H1 (cell line): ENCODE measurements at regions not wholly inside any gene's neighbourhood (a gene's known extent, or its start where the extent isn't known, plus 50 kb on each side); places are given as distances from the start of the nearest gene placed in this dataset.

Experiments used
- BCL11A ChIP-seq, 2 experiments: IDR thresholded peaks; one replicate each; pipeline ENCODE4 v1.6.1; 2011; ENCODE audit warnings: low read depth in 2 of 2, low read length in 2 of 2, mild to moderate bottlenecking in 2 of 2
- CTCF ChIP-seq, 3 experiments: IDR thresholded peaks; 1 replicate in 2 of 3; 2 replicates in 1 of 3; pipeline versions ENCODE4 v1.5.1 to v1.6.1; 2011; ENCODE audit warnings: low read length in 3 of 3, mild to moderate bottlenecking in 3 of 3, inconsistent platforms in 2 of 3, low read depth in 1 of 3, moderate library complexity in 1 of 3; ENCODE audit not compliant: insufficient read depth in 1 of 3; ENCODE audit errors: control extremely low read depth in 1 of 3
- EP300 ChIP-seq, 2 experiments: IDR thresholded peaks; 1 replicate in 1 of 2; 2 replicates in 1 of 2; pipeline ENCODE4 v1.6.1; 2011 to 2012; ENCODE audit warnings: low read depth in 2 of 2, low read length in 2 of 2, mild to moderate bottlenecking in 2 of 2, borderline replicate concordance in 1 of 2, inconsistent platforms in 1 of 2, moderate library complexity in 1 of 2
- MAX ChIP-seq: IDR thresholded peaks from 2 replicates; pipeline ENCODE4 v1.6.1; 2012; ENCODE audit warnings: inconsistent platforms
- RFX5 ChIP-seq: IDR thresholded peaks from 2 replicates; pipeline ENCODE4 v1.6.1; 2011; ENCODE audit warnings: low read depth, low read length, improper control_type of control experiment, borderline replicate concordance
- SIN3A ChIP-seq, 2 experiments: IDR thresholded peaks in 1 of 2; conservative IDR thresholded peaks in 1 of 2; 2 replicates each; pipeline ENCODE4 v1.6.1; 2011 to 2012; ENCODE audit warnings: low read length in 2 of 2, improper control_type of control experiment in 1 of 2, low read depth in 1 of 2, mild to moderate bottlenecking in 1 of 2
- TAF1 ChIP-seq: IDR thresholded peaks from 2 replicates; pipeline ENCODE4 v1.6.1; 2011; ENCODE audit warnings: mild to moderate bottlenecking, low read depth, low read length

GRCh38 chr10:59959504-59960018 is 53.2 kb upstream of the CCDC6 start:
- no peak for TF ChIP-seq CTCF (IDR thresholded peaks at IDR 0.05; ENCODE audit: control extremely low read depth in 1 of 3, insufficient read depth in 1 of 3, low read depth in 1 of 3, low read length in 3 of 3)
- no peak for TF ChIP-seq TAF1
- TF ChIP-seq MAX, result no peak
- no peak for TF ChIP-seq EP300 (IDR thresholded peaks at IDR 0.05; ENCODE audit: borderline replicate concordance in 1 of 2, low read depth in 2 of 2, low read length in 2 of 2)
- no peak for TF ChIP-seq BCL11A (IDR thresholded peaks at IDR 0.05; ENCODE audit: low read depth in 2 of 2, low read length in 2 of 2)
- no peak for TF ChIP-seq RFX5
- no peak for TF ChIP-seq SIN3A (conservative IDR thresholded peaks at IDR 0.05 in 1 of 2, IDR thresholded peaks at IDR 0.05 in 1 of 2; ENCODE audit: low read depth in 1 of 2, low read length in 2 of 2)
